ENCODE measurements at regions not wholly inside any gene's neighbourhood (a gene's known extent, or its start where the extent isn't known, plus 50 kb on each side); places are given as distances from the start of the nearest gene placed in this dataset.

DNA sequence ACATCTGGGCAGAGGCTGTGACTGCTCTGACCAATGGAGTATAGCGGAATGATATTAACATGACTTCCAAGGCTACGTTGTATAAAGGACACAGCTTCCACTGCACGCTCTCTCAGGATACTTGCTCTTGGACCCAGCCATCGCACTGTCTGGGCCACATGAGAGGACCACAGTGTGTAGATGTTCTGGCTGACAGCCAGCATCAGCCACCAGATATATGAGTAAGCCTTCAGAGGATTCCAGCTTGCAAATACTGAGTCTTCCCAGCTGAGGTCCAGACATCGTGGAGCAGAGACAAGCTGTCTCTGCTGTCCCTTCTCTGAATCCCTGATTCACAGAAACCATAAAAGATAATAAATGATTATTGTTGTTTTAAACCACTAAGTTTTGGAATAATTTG is 146.8 kb upstream of the USP9X start:
- H3K36me3 ChIP-seq (ENCODE audit: control insufficient read depth in 2 of 2, insufficient read depth in 1 of 2, low read length in 2 of 2) = no peaks in the 10 kb centered on the region
- ChIA-PET POLR2A (no interaction called here), CTCF (interaction anchor here (1.4 kb wide), 1 partner anchor 15 kb away, joined by 5 read pairs; no protein-coding TSS in a partner anchor)
- H3K4me1 ChIP-seq (ENCODE audit: control insufficient read depth, insufficient read depth, low read length) = peaks cover 6% of the 10 kb centered on the region
- H3K27ac ChIP-seq (ENCODE audit: extremely low read depth, low read depth, low read length) = no peak overlapping the region
- H3K9me3 ChIP-seq (ENCODE audit: control insufficient read depth, insufficient read depth, low read depth, low read length) = no peaks in the 10 kb centered on the region
- TF ChIP-seq ZNF211 (tag by site-specific recombination; IDR thresholded peaks at IDR 0.05; ENCODE audit: low read depth) (no peak), ZNF292 (tag by site-specific recombination; IDR thresholded peaks at IDR 0.05; ENCODE audit: borderline replicate concordance, low read depth) (no peak), SP7 (tag by site-specific recombination; IDR thresholded peaks at IDR 0.05) (no peak), ZNF140 (tag by site-specific recombination; IDR thresholded peaks at IDR 0.05) (no peak), ZBTB20 (tag by site-specific recombination; IDR thresholded peaks at IDR 0.05) (peak; percentile 20; the same call in 1 of the 2 replicates), ZNF76 (tag by site-specific recombination; IDR thresholded peaks at IDR 0.05; ENCODE audit: borderline replicate concordance, low read depth) (no peak), ZBTB48 (tag by site-specific recombination; IDR thresholded peaks at IDR 0.05) (no peak), GLI4 (tag by site-specific recombination; IDR thresholded peaks at IDR 0.05) (no peak), ZBTB17 (tag by site-specific recombination; IDR thresholded peaks at IDR 0.05) (peak; percentile 47)
- TF ChIP-seq, protein P1, sequence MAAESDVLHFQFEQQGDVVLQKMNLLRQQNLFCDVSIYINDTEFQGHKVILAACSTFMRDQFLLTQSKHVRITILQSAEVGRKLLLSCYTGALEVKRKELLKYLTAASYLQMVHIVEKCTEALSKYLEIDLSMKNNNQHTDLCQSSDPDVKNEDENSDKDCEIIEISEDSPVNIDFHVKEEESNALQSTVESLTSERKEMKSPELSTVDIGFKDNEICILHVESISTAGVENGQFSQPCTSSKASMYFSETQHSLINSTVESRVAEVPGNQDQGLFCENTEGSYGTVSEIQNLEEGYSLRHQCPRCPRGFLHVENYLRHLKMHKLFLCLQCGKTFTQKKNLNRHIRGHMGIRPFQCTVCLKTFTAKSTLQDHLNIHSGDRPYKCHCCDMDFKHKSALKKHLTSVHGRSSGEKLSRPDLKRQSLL (tag by site-specific recombination; IDR thresholded peaks at IDR 0.05) = no peak
- TF ChIP-seq, protein P2, sequence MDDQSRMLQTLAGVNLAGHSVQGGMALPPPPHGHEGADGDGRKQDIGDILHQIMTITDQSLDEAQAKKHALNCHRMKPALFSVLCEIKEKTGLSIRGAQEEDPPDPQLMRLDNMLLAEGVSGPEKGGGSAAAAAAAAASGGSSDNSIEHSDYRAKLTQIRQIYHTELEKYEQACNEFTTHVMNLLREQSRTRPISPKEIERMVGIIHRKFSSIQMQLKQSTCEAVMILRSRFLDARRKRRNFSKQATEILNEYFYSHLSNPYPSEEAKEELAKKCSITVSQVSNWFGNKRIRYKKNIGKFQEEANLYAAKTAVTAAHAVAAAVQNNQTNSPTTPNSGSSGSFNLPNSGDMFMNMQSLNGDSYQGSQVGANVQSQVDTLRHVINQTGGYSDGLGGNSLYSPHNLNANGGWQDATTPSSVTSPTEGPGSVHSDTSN (CRISPR knock-in tag; IDR thresholded peaks at IDR 0.05) = no peak
- TF ChIP-seq, protein P3, sequence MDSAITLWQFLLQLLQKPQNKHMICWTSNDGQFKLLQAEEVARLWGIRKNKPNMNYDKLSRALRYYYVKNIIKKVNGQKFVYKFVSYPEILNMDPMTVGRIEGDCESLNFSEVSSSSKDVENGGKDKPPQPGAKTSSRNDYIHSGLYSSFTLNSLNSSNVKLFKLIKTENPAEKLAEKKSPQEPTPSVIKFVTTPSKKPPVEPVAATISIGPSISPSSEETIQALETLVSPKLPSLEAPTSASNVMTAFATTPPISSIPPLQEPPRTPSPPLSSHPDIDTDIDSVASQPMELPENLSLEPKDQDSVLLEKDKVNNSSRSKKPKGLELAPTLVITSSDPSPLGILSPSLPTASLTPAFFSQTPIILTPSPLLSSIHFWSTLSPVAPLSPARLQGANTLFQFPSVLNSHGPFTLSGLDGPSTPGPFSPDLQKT (IDR thresholded peaks at IDR 0.05; ENCODE audit: borderline replicate concordance, low read depth, low read length) = no peak
- TF ChIP-seq, protein P4, sequence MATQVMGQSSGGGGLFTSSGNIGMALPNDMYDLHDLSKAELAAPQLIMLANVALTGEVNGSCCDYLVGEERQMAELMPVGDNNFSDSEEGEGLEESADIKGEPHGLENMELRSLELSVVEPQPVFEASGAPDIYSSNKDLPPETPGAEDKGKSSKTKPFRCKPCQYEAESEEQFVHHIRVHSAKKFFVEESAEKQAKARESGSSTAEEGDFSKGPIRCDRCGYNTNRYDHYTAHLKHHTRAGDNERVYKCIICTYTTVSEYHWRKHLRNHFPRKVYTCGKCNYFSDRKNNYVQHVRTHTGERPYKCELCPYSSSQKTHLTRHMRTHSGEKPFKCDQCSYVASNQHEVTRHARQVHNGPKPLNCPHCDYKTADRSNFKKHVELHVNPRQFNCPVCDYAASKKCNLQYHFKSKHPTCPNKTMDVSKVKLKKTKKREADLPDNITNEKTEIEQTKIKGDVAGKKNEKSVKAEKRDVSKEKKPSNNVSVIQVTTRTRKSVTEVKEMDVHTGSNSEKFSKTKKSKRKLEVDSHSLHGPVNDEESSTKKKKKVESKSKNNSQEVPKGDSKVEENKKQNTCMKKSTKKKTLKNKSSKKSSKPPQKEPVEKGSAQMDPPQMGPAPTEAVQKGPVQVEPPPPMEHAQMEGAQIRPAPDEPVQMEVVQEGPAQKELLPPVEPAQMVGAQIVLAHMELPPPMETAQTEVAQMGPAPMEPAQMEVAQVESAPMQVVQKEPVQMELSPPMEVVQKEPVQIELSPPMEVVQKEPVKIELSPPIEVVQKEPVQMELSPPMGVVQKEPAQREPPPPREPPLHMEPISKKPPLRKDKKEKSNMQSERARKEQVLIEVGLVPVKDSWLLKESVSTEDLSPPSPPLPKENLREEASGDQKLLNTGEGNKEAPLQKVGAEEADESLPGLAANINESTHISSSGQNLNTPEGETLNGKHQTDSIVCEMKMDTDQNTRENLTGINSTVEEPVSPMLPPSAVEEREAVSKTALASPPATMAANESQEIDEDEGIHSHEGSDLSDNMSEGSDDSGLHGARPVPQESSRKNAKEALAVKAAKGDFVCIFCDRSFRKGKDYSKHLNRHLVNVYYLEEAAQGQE (tag by site-specific recombination; IDR thresholded peaks at IDR 0.05) = no peak
- TF ChIP-seq, protein P5, sequence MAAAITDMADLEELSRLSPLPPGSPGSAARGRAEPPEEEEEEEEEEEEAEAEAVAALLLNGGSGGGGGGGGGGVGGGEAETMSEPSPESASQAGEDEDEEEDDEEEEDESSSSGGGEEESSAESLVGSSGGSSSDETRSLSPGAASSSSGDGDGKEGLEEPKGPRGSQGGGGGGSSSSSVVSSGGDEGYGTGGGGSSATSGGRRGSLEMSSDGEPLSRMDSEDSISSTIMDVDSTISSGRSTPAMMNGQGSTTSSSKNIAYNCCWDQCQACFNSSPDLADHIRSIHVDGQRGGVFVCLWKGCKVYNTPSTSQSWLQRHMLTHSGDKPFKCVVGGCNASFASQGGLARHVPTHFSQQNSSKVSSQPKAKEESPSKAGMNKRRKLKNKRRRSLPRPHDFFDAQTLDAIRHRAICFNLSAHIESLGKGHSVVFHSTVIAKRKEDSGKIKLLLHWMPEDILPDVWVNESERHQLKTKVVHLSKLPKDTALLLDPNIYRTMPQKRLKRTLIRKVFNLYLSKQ (tag by site-specific recombination; IDR thresholded peaks at IDR 0.05; ENCODE audit: borderline replicate concordance) = no peak
- H3K4me3 ChIP-seq (ENCODE audit: low read depth, low read length) = no peak overlapping the region

DNA sequence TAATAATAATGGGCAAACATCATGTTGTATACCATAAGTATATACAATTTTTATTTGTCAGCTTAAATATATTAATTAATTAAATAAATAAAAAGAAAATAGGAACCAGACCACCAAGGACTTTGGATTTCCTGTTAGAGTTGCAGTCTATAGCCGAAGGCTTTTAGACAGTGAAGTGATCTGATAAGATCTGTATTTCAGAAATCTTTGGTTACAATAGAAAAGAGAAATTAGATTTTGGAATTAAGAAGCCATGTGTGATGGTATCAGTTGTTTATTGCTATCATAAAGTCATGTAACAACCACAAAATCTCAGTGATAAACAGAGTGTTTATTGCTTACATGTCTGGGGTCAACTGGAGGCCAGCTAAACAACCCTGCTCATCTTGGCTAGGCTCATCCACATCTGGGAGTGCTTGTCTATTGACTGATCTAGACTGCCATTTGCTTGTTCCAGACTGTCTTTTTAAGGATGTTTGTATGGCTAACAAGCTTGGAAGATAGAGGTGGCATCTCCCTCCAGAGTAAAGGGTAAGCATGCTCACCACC is 142.1 kb upstream of the USP9X start:
- CTCF ChIA-PET = interaction anchor here (0.6 to 1.0 kb wide), 3 partner anchors 21 to 83 kb away, joined by 3 read pairs; no protein-coding TSS in a partner anchor
- Histone ChIP-seq H3K27ac (ENCODE audit: extremely low read depth, low read depth, low read length) (no peak overlapping the region), H3K9me3 (ENCODE audit: control insufficient read depth, insufficient read depth, low read depth, low read length) (no peaks in the 10 kb centered on the region), H3K36me3 (ENCODE audit: control insufficient read depth in 2 of 2, insufficient read depth in 1 of 2, low read length in 2 of 2) (no peaks in the 10 kb centered on the region), H3K4me1 (ENCODE audit: control insufficient read depth, insufficient read depth, low read length) (peaks cover 13% of the 10 kb centered on the region), H3K4me3 (ENCODE audit: low read depth, low read length) (no peak overlapping the region)
- POLR2A ChIA-PET = no interaction called here
- TF ChIP-seq FEZF1 (tag by site-specific recombination; IDR thresholded peaks at IDR 0.05) = no peak
- no peak for TF ChIP-seq ZNF140 (tag by site-specific recombination; IDR thresholded peaks at IDR 0.05)
- TF ChIP-seq ZNF558 (tag by site-specific recombination; IDR thresholded peaks at IDR 0.05) = no peak
- TF ChIP-seq ZNF266 (tag by site-specific recombination; IDR thresholded peaks at IDR 0.05; ENCODE audit: low read depth) = peak; percentile 68; the same call in 1 of the 2 replicates

Measured in HEK293 (cell line).